IPS-18a (cell line): ENCODE measurements at regions not wholly inside any gene's neighbourhood (a gene's known extent, or its start where the extent isn't known, plus 50 kb on each side); places are given as distances from the start of the nearest gene placed in this dataset.
"Not testable (repeated sequence)": the region's sequence is repeated elsewhere in the genome, so short reads cannot be mapped to it uniquely, and the experiment has no call there.

ENCODE experiments used
- H3K27ac ChIP-seq: one replicate; pipeline ENCODE4 v1.5.1; 2013; ENCODE audit warnings: low read length
- H3K27me3 ChIP-seq: one replicate; pipeline ENCODE4 v1.6.1; 2013; ENCODE audit warnings: mild to moderate bottlenecking, low read length; ENCODE audit not compliant: control insufficient read depth, insufficient read depth
- H3K36me3 ChIP-seq: one replicate; pipeline ENCODE4 v1.6.1; 2013; ENCODE audit warnings: low read depth, low read length; ENCODE audit not compliant: control insufficient read depth
- H3K4me1 ChIP-seq: one replicate; pipeline ENCODE4 v1.6.1; 2013; ENCODE audit warnings: low read depth, low read length; ENCODE audit not compliant: control insufficient read depth
- H3K4me3 ChIP-seq: one replicate; pipeline ENCODE4 v1.5.1; 2013; ENCODE audit warnings: low read length
- H3K9ac ChIP-seq: one replicate; pipeline ENCODE4 v1.6.1; 2013; ENCODE audit warnings: mild to moderate bottlenecking, low read length, moderate library complexity
- H3K9me3 ChIP-seq: one replicate; pipeline ENCODE4 v1.6.1; 2013; ENCODE audit warnings: low read depth, low read length; ENCODE audit not compliant: control insufficient read depth

- Histone ChIP-seq H3K27me3 (no peaks in the 10 kb centered on the region), H3K4me1 (no peaks in the 10 kb centered on the region), H3K27ac (no peak overlapping the region), H3K9ac (no peak overlapping the region), H3K4me3 (no peak overlapping the region), H3K9me3 (no peaks in the 10 kb centered on the region), H3K36me3 (no peaks in the 10 kb centered on the region)
These were observed 50.2 kb upstream of the TP53I11 start for GRCh38 chr11:45000918-45001317.

GRCh38 chr11:45001466-45002165, 50.9 kb upstream of the TP53I11 start:
- no peak overlapping the region for H3K9ac ChIP-seq
- H3K36me3 ChIP-seq: no peaks in the 10 kb centered on the region
- no peak overlapping the region for H3K27ac ChIP-seq
- no peaks in the 10 kb centered on the region for H3K27me3 ChIP-seq
- no peak overlapping the region for H3K4me3 ChIP-seq
- no peaks in the 10 kb centered on the region for H3K4me1 ChIP-seq
- no peaks in the 10 kb centered on the region for H3K9me3 ChIP-seq

- H3K9me3 ChIP-seq: no peaks in the 10 kb centered on the region
- H3K4me3 ChIP-seq: no peak overlapping the region
- no peak overlapping the region for H3K27ac ChIP-seq
- H3K36me3 ChIP-seq: no peaks in the 10 kb centered on the region
- no peaks in the 10 kb centered on the region for H3K27me3 ChIP-seq
- no peak overlapping the region for H3K9ac ChIP-seq
- H3K4me1 ChIP-seq: no peaks in the 10 kb centered on the region
These were observed 54.4 kb upstream of the TP53I11 start for GRCh38 chr11:45005106-45005505.

- Histone ChIP-seq H3K27me3 (no peaks in the 10 kb centered on the region), H3K27ac (no peak overlapping the region), H3K9ac (no peak overlapping the region), H3K9me3 (no peaks in the 10 kb centered on the region), H3K4me1 (no peaks in the 10 kb centered on the region), H3K36me3 (no peaks in the 10 kb centered on the region), H3K4me3 (no peak overlapping the region)
These were observed 56.3 kb upstream of the TP53I11 start for GRCh38 chr11:45007011-45007410.

- H3K4me3 ChIP-seq, H3K9me3 ChIP-seq, H3K27me3 ChIP-seq, H3K27ac ChIP-seq, H3K36me3 ChIP-seq, H3K4me1 ChIP-seq, H3K9ac ChIP-seq: not testable (repeated sequence)
These were observed 65.3 kb upstream of the TP53I11 start for GRCh38 chr11:45015983-45016382.

- not testable (repeated sequence) for H3K9me3 ChIP-seq, H3K27me3 ChIP-seq, H3K36me3 ChIP-seq, H3K9ac ChIP-seq, H3K4me1 ChIP-seq, H3K4me3 ChIP-seq, H3K27ac ChIP-seq
These were observed 65.8 kb upstream of the TP53I11 start for GRCh38 chr11:45016446-45016845.

GRCh38 chr11:45017329-45017728, 66.6 kb upstream of the TP53I11 start:
- Histone ChIP-seq H3K27me3 (no peaks in the 10 kb centered on the region), H3K9me3 (no peaks in the 10 kb centered on the region), H3K9ac (no peak overlapping the region), H3K4me3 (no peak overlapping the region), H3K36me3 (no peaks in the 10 kb centered on the region), H3K4me1 (peaks cover 10% of the 10 kb centered on the region), H3K27ac (no peak overlapping the region)

GRCh38 chr11:45021001-45021400, 70.3 kb upstream of the TP53I11 start:
- H3K36me3 ChIP-seq: no peaks in the 10 kb centered on the region
- no peak overlapping the region for H3K9ac ChIP-seq
- no peaks in the 10 kb centered on the region for H3K9me3 ChIP-seq
- no peak overlapping the region for H3K27ac ChIP-seq
- H3K4me3 ChIP-seq: no peak overlapping the region
- no peaks in the 10 kb centered on the region for H3K27me3 ChIP-seq
- peaks cover 10% of the 10 kb centered on the region for H3K4me1 ChIP-seq

- H3K4me3 ChIP-seq: no peak overlapping the region
- no peak overlapping the region for H3K9ac ChIP-seq
- peaks cover 10% of the 10 kb centered on the region for H3K4me1 ChIP-seq
- H3K27ac ChIP-seq: no peak overlapping the region
- H3K27me3 ChIP-seq: no peaks in the 10 kb centered on the region
- no peaks in the 10 kb centered on the region for H3K9me3 ChIP-seq
- no peaks in the 10 kb centered on the region for H3K36me3 ChIP-seq
These were observed 71.0 kb upstream of the TP53I11 start for GRCh38 chr11:45021692-45022141.

- Histone ChIP-seq H3K4me3 (no peak overlapping the region), H3K4me1 (peaks cover 10% of the 10 kb centered on the region), H3K27ac (no peak overlapping the region)
These were observed 71.8 kb upstream of the TP53I11 start for GRCh38 chr11:45022294-45023064.

GRCh38 chr11:45023065-45023365, 72.3 kb upstream of the TP53I11 start:
- Histone ChIP-seq H3K4me1 (peaks cover 10% of the 10 kb centered on the region), H3K27ac (no peak overlapping the region), H3K9me3 (no peaks in the 10 kb centered on the region), H3K27me3 (no peaks in the 10 kb centered on the region), H3K9ac (no peak overlapping the region), H3K36me3 (no peaks in the 10 kb centered on the region), H3K4me3 (no peak overlapping the region)

More at GRCh38 chr11:45022294-45023064, 71.8 kb upstream of the TP53I11 start:
- Histone ChIP-seq H3K9ac (no peak overlapping the region), H3K27me3 (no peaks in the 10 kb centered on the region), H3K9me3 (no peaks in the 10 kb centered on the region), H3K36me3 (no peaks in the 10 kb centered on the region)

GRCh38 chr11:45024316-45024715, 73.6 kb upstream of the TP53I11 start:
- H3K4me1 ChIP-seq: peaks cover 10% of the 10 kb centered on the region

More at GRCh38 chr11:45024316-45024715, 73.6 kb upstream of the TP53I11 start:
- no peaks in the 10 kb centered on the region for H3K9me3 ChIP-seq
- H3K27ac ChIP-seq: no peak overlapping the region
- no peak overlapping the region for H3K9ac ChIP-seq
- H3K27me3 ChIP-seq: no peaks in the 10 kb centered on the region
- no peak overlapping the region for H3K4me3 ChIP-seq
- no peaks in the 10 kb centered on the region for H3K36me3 ChIP-seq
